Vagina (tissue), 2 donors: ENCODE measurements at regions not wholly inside any gene's neighbourhood (a gene's known extent, or its start where the extent isn't known, plus 50 kb on each side); places are given as distances from the start of the nearest gene placed in this dataset.
A peak's percentile ranks its signal among the peaks of the same experiment; 100 is the strongest.

ENCODE experiments used
- DNase-seq, 2 donors: peaks; one replicate each; pipeline ENCODE4 v3.0.0-alpha.2; 2017; ENCODE audit errors: extremely low spot score in 2 of 2
- H3K27ac ChIP-seq: fragments of 200-600 bp; sonication (generic); one replicate; pipeline ENCODE4 v1.5.1; 2019
- H3K27me3 ChIP-seq: fragments of 200-600 bp; sonication (generic); one replicate; pipeline ENCODE4 v1.5.1; 2019
- H3K36me3 ChIP-seq, 2 donors: fragments of 200-600 bp; sonication (generic); one replicate each; pipeline ENCODE4 v1.5.1; 2017 to 2019
- H3K4me1 ChIP-seq: fragments of 200-600 bp; sonication (generic); one replicate; pipeline ENCODE4 v1.5.1; 2019
- H3K4me3 ChIP-seq, 2 donors: fragments of 200-600 bp; sonication (generic); 1 replicate in 1 of 2; 2 replicates in 1 of 2; pipeline ENCODE4 v1.5.1; 2016 to 2019
- H3K9me3 ChIP-seq: fragments of 200-600 bp; sonication (generic); one replicate; pipeline ENCODE4 v1.5.1; 2019
- POLR2A ChIP-seq, 2 donors: fragments of 450-650 bp; IDR thresholded peaks; one replicate each; pipeline ENCODE4 v1.6.1; 2017; ENCODE audit warnings: antibody characterized with exemption in 2 of 2, mild to moderate bottlenecking in 2 of 2, moderate library complexity in 2 of 2
- POLR2AphosphoS5 ChIP-seq, 2 donors: sonication (generic); formaldehyde crosslinking; IDR thresholded peaks; one replicate each; pipeline ENCODE4 v1.9.0; 2017; ENCODE audit warnings: antibody characterized with exemption in 2 of 2, mild to moderate bottlenecking in 2 of 2, low read depth in 1 of 2; ENCODE audit not compliant: insufficient read depth in 1 of 2
- intact Hi-C: fragments of 100-400 bp; cut with DNase I; formaldehyde crosslinking; loops from one replicate; pipeline ENCODE4 v1.15.1; 2023
- TF ChIP-seq, protein P1 (sequence below), 3 experiments: fragments of 450-650 bp in 2 of 3; fragments of 200-600 bp in 1 of 3; sonication (generic) in 1 of 3; IDR thresholded peaks; one replicate each; pipeline ENCODE4 v1.5.1; 2017 to 2019; ENCODE audit warnings: antibody characterized with exemption in 3 of 3, mild to moderate bottlenecking in 2 of 3, moderate library complexity in 2 of 3

DNA sequence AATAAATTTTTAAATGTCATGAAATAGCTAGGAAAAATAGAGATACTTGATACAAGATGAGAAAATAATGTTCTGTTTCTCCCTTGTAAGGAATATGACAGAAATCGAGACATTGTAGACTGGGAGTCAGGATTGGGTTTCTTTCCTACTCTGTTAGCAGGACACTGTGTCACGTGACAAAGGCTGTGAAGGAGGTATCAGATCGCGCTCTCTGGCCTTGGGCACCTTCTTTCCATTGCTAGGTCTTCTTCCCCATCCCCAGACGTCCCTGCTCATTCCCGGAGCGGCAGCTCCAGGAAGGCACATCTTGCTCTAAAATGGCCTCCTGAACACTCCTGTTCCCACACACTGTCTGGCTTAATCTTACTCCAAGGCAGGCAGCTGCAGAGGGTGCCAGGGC, 133.4 kb downstream of the TM9SF2 start:
- no peaks in the 10 kb centered on the region for H3K4me1 ChIP-seq
- no peak for TF ChIP-seq POLR2A (IDR thresholded peaks at IDR 0.05)
- H3K36me3 ChIP-seq, result no peaks in the 10 kb centered on the region
- H3K27ac ChIP-seq, result no peak overlapping the region
- no peak for DNase-seq
- H3K27me3 ChIP-seq, result no peaks in the 10 kb centered on the region
- H3K9me3 ChIP-seq, result no peaks in the 10 kb centered on the region
- H3K4me3 ChIP-seq, result no peak overlapping the region
- intact Hi-C loops, result no loop called here

DNA sequence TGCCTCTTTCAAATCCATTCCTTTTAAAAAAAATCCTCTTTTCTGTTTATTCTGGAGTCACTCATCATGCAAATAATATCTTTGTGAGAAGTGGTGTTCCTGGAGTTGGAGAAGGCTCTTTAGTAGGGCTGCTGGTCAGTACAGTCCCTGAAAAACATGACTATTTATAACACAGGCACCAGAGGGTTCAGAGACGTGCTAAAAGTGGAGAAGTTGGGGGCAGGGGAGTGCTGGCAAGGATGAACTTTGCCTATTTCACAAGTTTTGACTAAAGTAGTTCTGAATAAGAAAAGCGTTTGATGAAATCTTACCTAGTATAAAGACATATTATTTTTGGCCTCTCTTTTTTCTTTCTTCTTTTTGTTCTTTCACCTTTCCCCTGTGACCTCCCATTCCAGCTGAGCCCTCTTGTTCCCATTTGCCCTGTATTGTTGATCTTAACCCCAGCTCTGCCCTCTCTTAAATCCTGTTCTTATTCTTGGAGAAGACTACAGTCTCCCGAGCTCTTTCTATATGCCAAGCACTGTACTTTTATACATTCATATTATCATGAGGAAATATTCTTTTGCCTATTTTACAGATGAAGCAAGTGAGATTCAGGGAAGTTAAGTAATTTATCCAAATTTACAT, 129.1 kb downstream of the TM9SF2 start:
- no peak overlapping the region for H3K27ac ChIP-seq
- H3K4me3 ChIP-seq, result no peak overlapping the region
- no peaks in the 10 kb centered on the region for H3K9me3 ChIP-seq
- no peaks in the 10 kb centered on the region for H3K36me3 ChIP-seq
- no peak for TF ChIP-seq POLR2A (IDR thresholded peaks at IDR 0.05)
- no peak for TF ChIP-seq POLR2AphosphoS5 (IDR thresholded peaks at IDR 0.05; ENCODE audit: insufficient read depth in 1 of 2, low read depth in 1 of 2)
- TF ChIP-seq, protein P1, sequence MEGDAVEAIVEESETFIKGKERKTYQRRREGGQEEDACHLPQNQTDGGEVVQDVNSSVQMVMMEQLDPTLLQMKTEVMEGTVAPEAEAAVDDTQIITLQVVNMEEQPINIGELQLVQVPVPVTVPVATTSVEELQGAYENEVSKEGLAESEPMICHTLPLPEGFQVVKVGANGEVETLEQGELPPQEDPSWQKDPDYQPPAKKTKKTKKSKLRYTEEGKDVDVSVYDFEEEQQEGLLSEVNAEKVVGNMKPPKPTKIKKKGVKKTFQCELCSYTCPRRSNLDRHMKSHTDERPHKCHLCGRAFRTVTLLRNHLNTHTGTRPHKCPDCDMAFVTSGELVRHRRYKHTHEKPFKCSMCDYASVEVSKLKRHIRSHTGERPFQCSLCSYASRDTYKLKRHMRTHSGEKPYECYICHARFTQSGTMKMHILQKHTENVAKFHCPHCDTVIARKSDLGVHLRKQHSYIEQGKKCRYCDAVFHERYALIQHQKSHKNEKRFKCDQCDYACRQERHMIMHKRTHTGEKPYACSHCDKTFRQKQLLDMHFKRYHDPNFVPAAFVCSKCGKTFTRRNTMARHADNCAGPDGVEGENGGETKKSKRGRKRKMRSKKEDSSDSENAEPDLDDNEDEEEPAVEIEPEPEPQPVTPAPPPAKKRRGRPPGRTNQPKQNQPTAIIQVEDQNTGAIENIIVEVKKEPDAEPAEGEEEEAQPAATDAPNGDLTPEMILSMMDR (IDR thresholded peaks at IDR 0.05), result no peak
- DNase-seq, result no peak
- H3K4me1 ChIP-seq, result no peaks in the 10 kb centered on the region
- no peaks in the 10 kb centered on the region for H3K27me3 ChIP-seq
- intact Hi-C loops, result no loop called here

DNA sequence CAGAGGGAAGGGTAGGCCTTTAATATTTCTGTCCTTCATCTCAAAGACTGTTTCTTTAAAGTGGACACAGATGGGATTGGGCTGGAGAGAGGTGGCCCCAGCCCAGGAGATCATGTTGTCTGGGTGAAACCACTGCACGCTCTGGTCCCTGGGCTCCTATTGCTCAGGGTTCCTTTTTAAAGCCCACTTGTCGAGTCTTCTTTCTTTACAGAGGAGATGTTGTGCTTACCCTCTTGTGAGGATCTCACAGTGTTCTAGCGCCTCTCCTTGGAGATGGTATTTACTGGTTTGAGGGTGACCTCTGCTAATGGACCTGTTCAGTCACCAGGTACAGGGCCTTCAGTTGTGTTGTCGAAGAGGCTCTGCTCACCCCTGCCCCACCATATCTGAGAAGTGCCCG, 128.4 kb downstream of the TM9SF2 start:
- Histone ChIP-seq H3K36me3 (no peaks in the 10 kb centered on the region), H3K9me3 (no peaks in the 10 kb centered on the region), H3K27ac (no peak overlapping the region), H3K27me3 (no peaks in the 10 kb centered on the region), H3K4me3 (no peak overlapping the region), H3K4me1 (no peaks in the 10 kb centered on the region)
- no peak for TF ChIP-seq POLR2AphosphoS5 (IDR thresholded peaks at IDR 0.05; ENCODE audit: insufficient read depth in 1 of 2, low read depth in 1 of 2)
- TF ChIP-seq, protein P1 (IDR thresholded peaks at IDR 0.05), result no peak
- TF ChIP-seq POLR2A (IDR thresholded peaks at IDR 0.05), result no peak
- no peak for DNase-seq
- intact Hi-C loops, result no loop called here

DNA sequence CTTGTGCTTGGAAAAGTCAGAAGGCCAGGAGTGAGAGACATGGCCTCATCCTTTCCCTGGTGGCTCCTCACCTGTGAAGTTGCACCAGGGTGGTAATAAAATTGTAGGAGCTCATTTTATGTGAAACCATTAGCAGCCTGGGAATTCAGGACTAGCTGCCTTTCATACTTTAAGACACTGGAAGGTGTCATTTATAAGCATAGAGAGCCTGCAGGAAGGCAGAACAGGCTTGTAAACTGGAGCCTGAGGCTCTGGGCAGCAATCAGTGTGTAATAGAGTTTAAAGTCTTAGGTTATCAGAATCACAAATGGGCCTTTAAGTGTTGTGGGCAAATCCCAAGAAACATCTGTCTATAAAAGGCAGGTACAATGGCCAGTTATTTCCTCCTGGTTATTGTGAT, 127.2 kb downstream of the TM9SF2 start:
- intact Hi-C loops, result no loop called here
- no peaks in the 10 kb centered on the region for H3K27me3 ChIP-seq
- H3K36me3 ChIP-seq, result no peaks in the 10 kb centered on the region
- H3K9me3 ChIP-seq, result no peaks in the 10 kb centered on the region
- TF ChIP-seq POLR2AphosphoS5 (IDR thresholded peaks at IDR 0.05; ENCODE audit: insufficient read depth in 1 of 2, low read depth in 1 of 2) (no peak), POLR2A (IDR thresholded peaks at IDR 0.05) (no peak)
- TF ChIP-seq, protein P1 (IDR thresholded peaks at IDR 0.05), result no peak
- no peak overlapping the region for H3K4me3 ChIP-seq
- DNase-seq, result no peak
- no peak overlapping the region for H3K27ac ChIP-seq
- no peaks in the 10 kb centered on the region for H3K4me1 ChIP-seq

DNA sequence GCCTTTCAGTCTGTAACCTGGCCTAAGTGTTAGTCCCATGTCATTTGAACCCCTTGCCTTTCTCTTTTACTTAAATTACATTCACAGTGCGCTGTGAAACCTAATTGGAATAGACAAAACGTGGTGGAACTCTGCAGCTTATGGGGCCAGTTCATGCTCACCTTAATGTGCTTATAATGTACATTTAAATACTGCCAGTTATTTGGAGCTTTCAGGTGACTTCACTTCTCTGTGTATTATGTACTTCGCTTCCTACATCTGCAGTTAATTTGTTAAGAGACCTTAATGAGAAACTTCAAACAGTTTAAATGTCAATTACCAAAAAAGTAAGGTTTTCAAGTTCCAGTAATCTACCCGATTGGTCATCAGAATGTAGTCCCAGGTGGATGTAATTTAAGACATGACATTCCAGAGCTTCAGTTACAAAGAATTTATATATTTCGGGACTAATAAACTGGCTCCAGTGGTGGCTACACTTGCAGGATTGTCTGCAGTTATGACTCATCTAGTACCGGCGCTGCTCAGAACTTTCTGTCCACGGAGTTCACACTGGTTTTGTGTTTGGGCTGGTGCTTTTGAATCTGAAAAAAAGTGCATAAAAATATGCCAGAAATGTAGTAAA, 125.3 kb downstream of the TM9SF2 start:
- Histone ChIP-seq H3K4me1 (no peaks in the 10 kb centered on the region), H3K4me3 (no peak overlapping the region), H3K27ac (no peak overlapping the region), H3K27me3 (no peaks in the 10 kb centered on the region), H3K9me3 (no peaks in the 10 kb centered on the region), H3K36me3 (no peaks in the 10 kb centered on the region)
- TF ChIP-seq POLR2A (IDR thresholded peaks at IDR 0.05) (no peak), POLR2AphosphoS5 (IDR thresholded peaks at IDR 0.05; ENCODE audit: insufficient read depth in 1 of 2, low read depth in 1 of 2) (peak in 1 of 2 donors; percentile 27)
- intact Hi-C loops, result no loop called here
- no peak for DNase-seq

DNA sequence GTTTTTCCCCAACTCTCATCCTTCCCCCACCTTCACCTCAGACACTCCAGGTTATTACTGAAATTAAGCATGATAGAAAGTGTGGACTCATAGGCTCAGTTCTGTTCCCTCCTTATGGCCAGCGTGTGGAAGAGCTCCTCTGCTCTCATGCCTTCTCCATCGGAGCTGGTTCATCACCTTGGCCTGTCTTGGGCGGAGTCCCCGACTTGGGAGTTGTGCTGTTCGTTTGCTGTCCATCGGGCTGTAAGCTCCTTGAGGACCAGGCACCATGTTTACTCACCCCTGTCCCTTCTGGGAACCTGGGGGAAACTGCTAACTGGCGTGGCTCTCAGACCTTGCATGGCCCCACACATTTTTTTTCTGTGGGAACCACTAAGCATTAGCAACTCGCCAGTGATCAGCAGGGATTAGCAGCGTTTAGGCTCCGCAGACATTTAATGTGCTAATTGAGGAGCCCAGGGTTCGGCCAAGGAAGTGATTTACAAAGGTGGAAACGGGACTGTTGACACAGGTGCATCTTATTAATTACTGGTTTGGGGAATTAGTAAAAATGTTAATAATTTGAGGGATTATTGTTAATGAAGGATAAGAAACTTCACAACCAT, 123.8 kb downstream of the TM9SF2 start:
- Histone ChIP-seq H3K36me3 (no peaks in the 10 kb centered on the region), H3K27ac (no peak overlapping the region), H3K9me3 (no peaks in the 10 kb centered on the region), H3K4me1 (no peaks in the 10 kb centered on the region), H3K27me3 (no peaks in the 10 kb centered on the region), H3K4me3 (no peak overlapping the region)
- TF ChIP-seq POLR2A (IDR thresholded peaks at IDR 0.05) (no peak), POLR2AphosphoS5 (IDR thresholded peaks at IDR 0.05; ENCODE audit: insufficient read depth in 1 of 2, low read depth in 1 of 2) (no peak)
- TF ChIP-seq, protein P1 (IDR thresholded peaks at IDR 0.05), result no peak
- DNase-seq, result no peak
- intact Hi-C loops, result no loop called here
